ENCODE measurements at regions not wholly inside any gene's neighbourhood (a gene's known extent, or its start where the extent isn't known, plus 50 kb on each side); places are given as distances from the start of the nearest gene placed in this dataset.

DNA sequence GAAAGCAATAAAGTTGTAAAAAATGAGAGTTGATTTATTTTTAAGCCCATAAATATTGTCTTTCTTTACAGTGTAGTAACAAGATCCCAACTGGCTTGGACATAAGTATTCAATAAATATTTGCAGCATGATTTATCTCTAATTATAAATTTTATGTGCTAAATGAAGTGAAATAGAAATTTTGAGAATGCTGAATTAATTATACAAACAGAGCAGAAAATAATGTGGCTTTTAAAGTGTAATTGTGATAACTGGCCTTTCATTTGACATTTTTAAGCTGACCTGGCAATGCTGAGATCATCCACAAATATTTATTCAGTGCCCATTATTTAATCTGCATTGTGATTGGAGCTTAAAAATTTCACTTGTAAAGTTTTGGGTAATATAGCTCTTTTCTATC, 201.6 kb upstream of the NAV3 start:
- DNase-seq (ENCODE audit: low read depth, low spot score), result no peak
- TF ChIP-seq, protein P1, sequence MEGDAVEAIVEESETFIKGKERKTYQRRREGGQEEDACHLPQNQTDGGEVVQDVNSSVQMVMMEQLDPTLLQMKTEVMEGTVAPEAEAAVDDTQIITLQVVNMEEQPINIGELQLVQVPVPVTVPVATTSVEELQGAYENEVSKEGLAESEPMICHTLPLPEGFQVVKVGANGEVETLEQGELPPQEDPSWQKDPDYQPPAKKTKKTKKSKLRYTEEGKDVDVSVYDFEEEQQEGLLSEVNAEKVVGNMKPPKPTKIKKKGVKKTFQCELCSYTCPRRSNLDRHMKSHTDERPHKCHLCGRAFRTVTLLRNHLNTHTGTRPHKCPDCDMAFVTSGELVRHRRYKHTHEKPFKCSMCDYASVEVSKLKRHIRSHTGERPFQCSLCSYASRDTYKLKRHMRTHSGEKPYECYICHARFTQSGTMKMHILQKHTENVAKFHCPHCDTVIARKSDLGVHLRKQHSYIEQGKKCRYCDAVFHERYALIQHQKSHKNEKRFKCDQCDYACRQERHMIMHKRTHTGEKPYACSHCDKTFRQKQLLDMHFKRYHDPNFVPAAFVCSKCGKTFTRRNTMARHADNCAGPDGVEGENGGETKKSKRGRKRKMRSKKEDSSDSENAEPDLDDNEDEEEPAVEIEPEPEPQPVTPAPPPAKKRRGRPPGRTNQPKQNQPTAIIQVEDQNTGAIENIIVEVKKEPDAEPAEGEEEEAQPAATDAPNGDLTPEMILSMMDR (IDR thresholded peaks at IDR 0.05; ENCODE audit: low read depth, low read length), result no peak
- in situ Hi-C loops (cut with HindIII; ENCODE audit: low sequenced_read_pairs), result no loop called here

DNA sequence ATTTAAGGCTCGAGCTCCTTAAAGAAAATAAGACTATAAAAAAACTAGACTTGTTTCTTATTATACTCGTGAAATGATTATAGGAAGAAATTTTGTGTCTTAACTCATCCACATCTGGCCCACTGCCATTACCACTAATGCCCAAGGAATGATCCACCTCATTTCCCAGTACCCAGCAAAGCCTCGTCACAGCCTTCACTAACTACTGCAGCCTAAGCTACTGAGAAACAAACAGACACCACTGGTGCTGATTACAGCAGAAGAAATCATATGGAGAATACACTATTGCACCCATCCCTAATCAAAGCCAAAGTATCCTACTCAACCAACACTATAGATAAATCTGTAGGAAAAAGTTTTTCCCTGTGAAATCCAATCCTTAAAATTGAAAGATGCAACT, 205.3 kb upstream of the NAV3 start:
- in situ Hi-C loops (cut with HindIII; ENCODE audit: low sequenced_read_pairs), result no loop called here
- TF ChIP-seq, protein P1 (IDR thresholded peaks at IDR 0.05; ENCODE audit: low read depth, low read length), result no peak
- no peak overlapping the region for H3K4me3 ChIP-seq (ENCODE audit: low read depth, low read length)
- DNase-seq (ENCODE audit: low read depth, low spot score), result peak; percentile 94

More for the DNA sequence above, 201.6 kb upstream of the NAV3 start:
- no peak overlapping the region for H3K4me3 ChIP-seq (ENCODE audit: low read depth, low read length)

- no peak for DNase-seq (ENCODE audit: low read depth, low spot score)
- TF ChIP-seq, protein P1 (IDR thresholded peaks at IDR 0.05; ENCODE audit: low read depth, low read length), result no peak
- no peak overlapping the region for H3K4me3 ChIP-seq (ENCODE audit: low read depth, low read length)
- in situ Hi-C loops (cut with HindIII; ENCODE audit: low sequenced_read_pairs), result no loop called here
Measured at GRCh38 chr12:77619425-77619824, 211.3 kb upstream of the NAV3 start.

GRCh38 chr12:77617818-77618217, 212.9 kb upstream of the NAV3 start:
- TF ChIP-seq, protein P1 (IDR thresholded peaks at IDR 0.05; ENCODE audit: low read depth, low read length), result no peak
- H3K4me3 ChIP-seq (ENCODE audit: low read depth, low read length), result no peak overlapping the region
- DNase-seq (ENCODE audit: low read depth, low spot score), result no peak
- in situ Hi-C loops (cut with HindIII; ENCODE audit: low sequenced_read_pairs), result no loop called here

- H3K4me3 ChIP-seq (ENCODE audit: low read depth, low read length), result no peak overlapping the region
- TF ChIP-seq, protein P1 (IDR thresholded peaks at IDR 0.05; ENCODE audit: low read depth, low read length), result peak; percentile 49
- in situ Hi-C loops (cut with HindIII; ENCODE audit: low sequenced_read_pairs), result no loop called here
- DNase-seq (ENCODE audit: low read depth, low spot score), result peak; percentile 9
Measured at GRCh38 chr12:77615332-77615731, 215.4 kb upstream of the NAV3 start.

DNA sequence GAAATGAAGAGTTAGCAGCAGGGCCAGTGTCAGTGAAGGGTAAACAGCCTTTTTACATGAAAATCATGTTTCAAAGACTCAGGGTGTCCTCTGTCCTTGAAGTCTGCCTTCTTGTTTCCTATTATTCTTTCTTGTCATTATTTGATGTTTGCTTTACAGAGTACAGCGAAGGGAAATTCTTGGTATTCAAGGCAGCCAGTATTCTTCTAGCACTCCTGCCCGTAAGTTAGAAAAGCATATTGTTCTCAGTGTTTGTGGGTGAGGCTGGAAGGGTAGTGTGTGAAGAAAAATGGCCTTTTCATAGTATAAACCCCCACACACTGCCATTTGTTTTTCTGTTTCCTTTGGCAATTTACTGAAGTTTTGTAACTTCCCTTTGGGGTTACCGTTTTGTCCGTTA, 217.3 kb upstream of the NAV3 start:
- DNase-seq (ENCODE audit: low read depth, low spot score), result no peak
- in situ Hi-C loops (cut with HindIII; ENCODE audit: low sequenced_read_pairs), result no loop called here
- TF ChIP-seq, protein P1 (IDR thresholded peaks at IDR 0.05; ENCODE audit: low read depth, low read length), result no peak
- H3K4me3 ChIP-seq (ENCODE audit: low read depth, low read length), result no peak overlapping the region

DNA sequence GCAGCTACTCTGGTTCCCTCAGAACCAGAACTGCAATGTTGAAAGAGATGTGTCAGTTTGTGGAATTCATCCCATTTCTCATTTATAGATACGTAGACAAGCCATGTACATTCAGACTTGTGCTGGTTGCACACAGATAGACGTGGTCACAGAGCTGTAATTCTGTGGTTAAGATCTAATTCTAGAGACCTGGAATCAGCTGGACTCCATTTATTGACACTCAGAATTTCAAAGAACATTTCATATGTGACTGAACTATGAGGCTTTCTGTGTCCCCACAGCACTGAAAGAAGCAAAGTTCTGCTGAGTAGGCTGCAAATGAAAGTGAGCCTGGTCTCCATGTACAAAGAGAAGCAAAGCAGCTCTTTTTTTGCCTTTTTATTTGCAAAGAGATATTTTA, 220.2 kb upstream of the NAV3 start:
- no peak overlapping the region for H3K4me3 ChIP-seq (ENCODE audit: low read depth, low read length)
- DNase-seq (ENCODE audit: low read depth, low spot score), result no peak
- TF ChIP-seq, protein P1 (IDR thresholded peaks at IDR 0.05; ENCODE audit: low read depth, low read length), result no peak

More for the DNA sequence above, 220.2 kb upstream of the NAV3 start:
- in situ Hi-C loops (cut with HindIII; ENCODE audit: low sequenced_read_pairs), result no loop called here

Data from astrocyte of the spinal cord (primary cell).